Prostate gland (tissue), 2 donors: ENCODE measurements at regions not wholly inside any gene's neighbourhood (a gene's known extent, or its start where the extent isn't known, plus 50 kb on each side); places are given as distances from the start of the nearest gene placed in this dataset.
A peak's percentile ranks its signal among the peaks of the same experiment; 100 is the strongest.

Experiments
- DNase-seq: peaks from one replicate; pipeline ENCODE4 v3.0.0-alpha.2; 2019; ENCODE audit warnings: low spot score
- H3K27ac ChIP-seq, 2 donors: fragments of 200-600 bp; sonication (generic); 2 replicates each; pipeline ENCODE4 v1.5.1; 2017 to 2019
- H3K27me3 ChIP-seq: fragments of 200-600 bp; sonication (generic); replicated peaks from 2 replicates; pipeline ENCODE4 v1.5.1; 2019; ENCODE audit not compliant: insufficient read depth
- H3K36me3 ChIP-seq, 2 donors: fragments of 200-600 bp; sonication (generic); 1 replicate in 1 of 2; 2 replicates in 1 of 2; pipeline versions ENCODE4 v1.5.1 to v1.8.1; 2017 to 2019
- H3K4me1 ChIP-seq: fragments of 200-600 bp; sonication (generic); replicated peaks from 2 replicates; pipeline ENCODE4 v1.5.1; 2019
- H3K4me3 ChIP-seq, 2 donors: fragments of 200-600 bp; sonication (generic); 2 replicates each; pipeline ENCODE4 v1.5.1; 2017 to 2019
- H3K9me3 ChIP-seq: fragments of 200-600 bp; sonication (generic); 2 replicates; pipeline ENCODE4 v1.5.1; 2017
- CTCF ChIP-seq, 4 experiments: fragments of 200-600 bp in 2 of 4; fragments of 450-650 bp in 2 of 4; sonication (generic) in 2 of 4; IDR thresholded peaks; 1 replicate in 3 of 4; 2 replicates in 1 of 4; pipeline ENCODE4 v1.5.1; 2016 to 2019; ENCODE audit warnings: antibody characterized with exemption in 4 of 4, mild to moderate bottlenecking in 2 of 4, moderate library complexity in 2 of 4
- POLR2A ChIP-seq: fragments of 450-650 bp; IDR thresholded peaks from one replicate; pipeline ENCODE4 v1.6.1; 2016; ENCODE audit warnings: antibody characterized with exemption, mild to moderate bottlenecking
- POLR2AphosphoS5 ChIP-seq: sonication (generic); formaldehyde crosslinking; IDR thresholded peaks from one replicate; pipeline ENCODE4 v1.6.1; 2017; ENCODE audit warnings: antibody characterized with exemption
- WGBS: methylation state at CpG from one replicate; pipeline ENCODE4 v1.1.5; 2018; 5-methylcytosine and 5-hydroxymethylcytosine counted together
- intact Hi-C: fragments of 100-400 bp; cut with DNase I; formaldehyde crosslinking; loops from one replicate; pipeline ENCODE4 v1.14.2; 2022

GRCh38 chr4:125062115-125063050 lies 252.4 kb upstream of the FAT4 start:
- Histone ChIP-seq H3K27me3 (no peaks in the 10 kb centered on the region), H3K4me3 (no peak overlapping the region), H3K4me1 (no peaks in the 10 kb centered on the region), H3K36me3 (no peaks in the 10 kb centered on the region), H3K9me3 (no peaks in the 10 kb centered on the region), H3K27ac (no peak overlapping the region)
- no peak for DNase-seq
- TF ChIP-seq POLR2A (no peak), POLR2AphosphoS5 (peak; percentile 30)
- intact Hi-C loops, result no loop called here
- WGBS, result 32% methylated on average over 7 of the region's 7 CpGs

- intact Hi-C loops, result no loop called here
- no peak overlapping the region for H3K27ac ChIP-seq
- DNase-seq, result no peak
- H3K4me3 ChIP-seq, result no peak overlapping the region
- WGBS, result 89% methylated on average over 2 of the region's 2 CpGs
- H3K27me3 ChIP-seq, result no peaks in the 10 kb centered on the region
- TF ChIP-seq POLR2A, result no peak
- no peak for TF ChIP-seq POLR2AphosphoS5
- no peak for TF ChIP-seq CTCF (IDR thresholded peaks at IDR 0.05)
- H3K36me3 ChIP-seq, result no peaks in the 10 kb centered on the region
- no peaks in the 10 kb centered on the region for H3K4me1 ChIP-seq
- no peaks in the 10 kb centered on the region for H3K9me3 ChIP-seq
Measured at GRCh38 chr4:125060376-125060775, 254.4 kb upstream of the FAT4 start.

GRCh38 chr4:125049711-125050110 lies 265.0 kb upstream of the FAT4 start:
- 13% methylated on average over 1 of the region's 1 CpG for WGBS
- intact Hi-C loops, result no loop called here
- TF ChIP-seq POLR2A (no peak), POLR2AphosphoS5 (no peak), CTCF (IDR thresholded peaks at IDR 0.05) (no peak)

GRCh38 chr4:125045311-125045710 lies 269.4 kb upstream of the FAT4 start:
- Histone ChIP-seq H3K27ac (no peak overlapping the region), H3K4me3 (no peak overlapping the region), H3K4me1 (no peaks in the 10 kb centered on the region), H3K9me3 (no peaks in the 10 kb centered on the region), H3K36me3 (no peaks in the 10 kb centered on the region), H3K27me3 (no peaks in the 10 kb centered on the region)
- intact Hi-C loops, result no loop called here
- no peak for DNase-seq
- TF ChIP-seq POLR2AphosphoS5 (no peak), POLR2A (no peak)

More at GRCh38 chr4:125049711-125050110, 265.0 kb upstream of the FAT4 start:
- Histone ChIP-seq H3K36me3 (no peaks in the 10 kb centered on the region), H3K27me3 (no peaks in the 10 kb centered on the region), H3K4me1 (no peaks in the 10 kb centered on the region), H3K27ac (no peak overlapping the region), H3K4me3 (no peak overlapping the region), H3K9me3 (no peaks in the 10 kb centered on the region)
- DNase-seq, result no peak

GRCh38 chr4:125044886-125045285 lies 269.9 kb upstream of the FAT4 start:
- Histone ChIP-seq H3K27me3 (no peaks in the 10 kb centered on the region), H3K9me3 (no peaks in the 10 kb centered on the region), H3K36me3 (no peaks in the 10 kb centered on the region), H3K4me1 (no peaks in the 10 kb centered on the region), H3K4me3 (no peak overlapping the region), H3K27ac (no peak overlapping the region)
- TF ChIP-seq POLR2AphosphoS5, result no peak
- TF ChIP-seq CTCF (IDR thresholded peaks at IDR 0.05), result no peak
- TF ChIP-seq POLR2A, result no peak
- DNase-seq, result no peak
- intact Hi-C loops, result no loop called here
- WGBS, result 6% methylated on average over 3 of the region's 3 CpGs

GRCh38 chr4:125043486-125043885 lies 271.3 kb upstream of the FAT4 start:
- no peaks in the 10 kb centered on the region for H3K9me3 ChIP-seq
- no peaks in the 10 kb centered on the region for H3K4me1 ChIP-seq
- intact Hi-C loops, result no loop called here
- DNase-seq, result no peak
- no peak overlapping the region for H3K4me3 ChIP-seq
- 90% methylated on average over 3 of the region's 3 CpGs for WGBS
- no peak overlapping the region for H3K27ac ChIP-seq
- no peaks in the 10 kb centered on the region for H3K36me3 ChIP-seq
- H3K27me3 ChIP-seq, result no peaks in the 10 kb centered on the region
- TF ChIP-seq CTCF (IDR thresholded peaks at IDR 0.05) (no peak), POLR2A (no peak), POLR2AphosphoS5 (no peak)
